ENCODE measurements at regions not wholly inside any gene's neighbourhood (a gene's known extent, or its start where the extent isn't known, plus 50 kb on each side); places are given as distances from the start of the nearest gene placed in this dataset.

- no peak overlapping the region for H3K4me3 ChIP-seq (ENCODE audit: low read length)
- TF ChIP-seq CTCF (conservative IDR thresholded peaks at IDR 0.05; ENCODE audit: low read depth, low read length): no peak
- peak; percentile 48 for DNase-seq (ENCODE audit: low read depth)
Observed at GRCh38 chr14:29236848-29237247, 470.3 kb downstream of the FOXG1 start.

- peak; percentile 64 for DNase-seq (ENCODE audit: low read depth)
- TF ChIP-seq CTCF (conservative IDR thresholded peaks at IDR 0.05; ENCODE audit: low read depth, low read length): no peak
Observed at GRCh38 chr14:29240066-29240465, 473.5 kb downstream of the FOXG1 start.

GRCh38 chr14:29242755-29243754, 476.5 kb downstream of the FOXG1 start:
- TF ChIP-seq CTCF (conservative IDR thresholded peaks at IDR 0.05; ENCODE audit: low read depth, low read length): no peak
- DNase-seq (ENCODE audit: low read depth): peak; percentile 75

More at GRCh38 chr14:29240066-29240465, 473.5 kb downstream of the FOXG1 start:
- no peak overlapping the region for H3K4me3 ChIP-seq (ENCODE audit: low read length)

GRCh38 chr14:29255692-29256091, 489.1 kb downstream of the FOXG1 start:
- no peak for DNase-seq (ENCODE audit: low read depth)
- H3K4me3 ChIP-seq (ENCODE audit: low read length): no peak overlapping the region
- TF ChIP-seq CTCF (conservative IDR thresholded peaks at IDR 0.05; ENCODE audit: low read depth, low read length): no peak

More at GRCh38 chr14:29242755-29243754, 476.5 kb downstream of the FOXG1 start:
- no peak overlapping the region for H3K4me3 ChIP-seq (ENCODE audit: low read length)

- no peak for TF ChIP-seq CTCF (conservative IDR thresholded peaks at IDR 0.05; ENCODE audit: low read depth, low read length)
- no peak for DNase-seq (ENCODE audit: low read depth)
- H3K4me3 ChIP-seq (ENCODE audit: low read length): no peak overlapping the region
Observed at GRCh38 chr14:29262979-29263378, 496.4 kb downstream of the FOXG1 start.

GRCh38 chr14:29264865-29265264, 498.3 kb downstream of the FOXG1 start:
- no peak overlapping the region for H3K4me3 ChIP-seq (ENCODE audit: low read length)
- no peak for TF ChIP-seq CTCF (conservative IDR thresholded peaks at IDR 0.05; ENCODE audit: low read depth, low read length)
- DNase-seq (ENCODE audit: low read depth): no peak

- no peak for TF ChIP-seq CTCF (conservative IDR thresholded peaks at IDR 0.05; ENCODE audit: low read depth, low read length)
Observed at GRCh38 chr14:29265852-29266251, 499.3 kb downstream of the FOXG1 start.

More at GRCh38 chr14:29265852-29266251, 499.3 kb downstream of the FOXG1 start:
- H3K4me3 ChIP-seq (ENCODE audit: low read length): no peak overlapping the region
- DNase-seq (ENCODE audit: low read depth): no peak

All from retinal pigment epithelial cell (primary cell).